Body of pancreas (tissue), 4 donors: ENCODE measurements at regions not wholly inside any gene's neighbourhood (a gene's known extent, or its start where the extent isn't known, plus 50 kb on each side); places are given as distances from the start of the nearest gene placed in this dataset.
"Not testable (repeated sequence)": the region's sequence is repeated elsewhere in the genome, so short reads cannot be mapped to it uniquely, and the experiment has no call there.

Experiments
- ATAC-seq: fragments of 150-250 bp; one replicate; pipeline ENCODE4 v1.9.1; 2016
- DNase-seq, 4 donors: peaks; one replicate each; pipeline ENCODE4 v3.0.0-alpha.2; 2019
- H3K27ac ChIP-seq, 4 donors: fragments of 200-600 bp; sonication (generic); 1 replicate in 3 of 4; 2 replicates in 1 of 4; pipeline versions ENCODE4 v1.5.1 to v1.6.1; 2016 to 2019; ENCODE audit warnings: mild to moderate bottlenecking in 1 of 4, mixed read lengths in 1 of 4, moderate library complexity in 1 of 4
- H3K27me3 ChIP-seq, 2 donors: fragments of 200-600 bp; sonication (generic); one replicate each; pipeline ENCODE4 v1.6.0; 2016; ENCODE audit warnings: mild to moderate bottlenecking in 1 of 2
- H3K36me3 ChIP-seq, 2 donors: fragments of 200-600 bp; sonication (generic); replicated peaks in 1 of 2; 2 replicates each; pipeline ENCODE4 v1.5.1; 2016; ENCODE audit warnings: low read depth in 2 of 2; ENCODE audit not compliant: insufficient read depth in 1 of 2
- H3K4me1 ChIP-seq: fragments of 200-600 bp; sonication (generic); one replicate; pipeline ENCODE4 v1.6.0; 2016
- H3K4me3 ChIP-seq, 2 donors: fragments of 200-600 bp; sonication (generic); 1 replicate in 1 of 2; 2 replicates in 1 of 2; pipeline ENCODE4 v1.5.1; 2016 to 2019
- H3K9me3 ChIP-seq, 3 donors: fragments of 200-600 bp; sonication (generic); 1 replicate in 2 of 3; 2 replicates in 1 of 3; pipeline ENCODE4 v1.5.1; 2016
- CTCF ChIP-seq, 7 experiments: fragments of 450-650 bp in 4 of 7; fragments of 200-600 bp in 3 of 7; sonication (generic) in 3 of 7; IDR thresholded peaks; one replicate each; pipeline ENCODE4 v1.5.1; 2016 to 2019; ENCODE audit warnings: antibody characterized with exemption in 7 of 7
- POLR2A ChIP-seq, 3 donors: fragments of 450-650 bp; IDR thresholded peaks; one replicate each; pipeline ENCODE4 v1.6.1; 2016; ENCODE audit warnings: antibody characterized with exemption in 3 of 3, mild to moderate bottlenecking in 2 of 3
- WGBS, 2 donors: methylation state at CpG; one replicate each; pipeline ENCODE4 v1.1.5; 2017; 5-methylcytosine and 5-hydroxymethylcytosine counted together
- intact Hi-C: fragments of 100-400 bp; cut with DNase I; formaldehyde crosslinking; loops from one replicate; pipeline ENCODE4 v1.15.1; 2023

GRCh38 chr4:112823156-112823555, 186.2 kb downstream of the LARP7 start:
- no peak for TF ChIP-seq CTCF (IDR thresholded peaks at IDR 0.05)
- TF ChIP-seq POLR2A (IDR thresholded peaks at IDR 0.05), result no peak
- intact Hi-C loops, result no loop called here
- H3K4me3 ChIP-seq, result no peak overlapping the region
- H3K36me3 ChIP-seq, result no peaks in the 10 kb centered on the region
- H3K9me3 ChIP-seq, result no peaks in the 10 kb centered on the region
- no peak overlapping the region for H3K27ac ChIP-seq
- DNase-seq (no peak), ATAC-seq (no peak)
- no peaks in the 10 kb centered on the region for H3K27me3 ChIP-seq
- peaks cover 4% of the 10 kb centered on the region for H3K4me1 ChIP-seq

GRCh38 chr4:112823606-112824005, 186.7 kb downstream of the LARP7 start:
- Histone ChIP-seq H3K4me3 (no peak overlapping the region), H3K27me3 (no peaks in the 10 kb centered on the region), H3K36me3 (no peaks in the 10 kb centered on the region), H3K4me1 (no peaks in the 10 kb centered on the region), H3K9me3 (no peaks in the 10 kb centered on the region), H3K27ac (no peak overlapping the region)
- WGBS, 2 donors, result 69 to 77% methylated on average over 2 of the region's 2 CpGs
- ATAC-seq (no peak), DNase-seq (no peak)
- intact Hi-C loops, result no loop called here
- TF ChIP-seq CTCF (IDR thresholded peaks at IDR 0.05), result no peak
- TF ChIP-seq POLR2A (IDR thresholded peaks at IDR 0.05), result no peak

GRCh38 chr4:112830753-112831386, 193.9 kb downstream of the LARP7 start:
- WGBS, 2 donors, result 81 to 91% methylated on average over 10 to 23 of the region's 23 CpGs
- intact Hi-C loops, result no loop called here
- Histone ChIP-seq H3K4me1 (no peaks in the 10 kb centered on the region), H3K9me3 (no peaks in the 10 kb centered on the region), H3K27me3 (no peaks in the 10 kb centered on the region), H3K36me3 (no peaks in the 10 kb centered on the region), H3K27ac (no peak overlapping the region), H3K4me3 (no peak overlapping the region)
- TF ChIP-seq CTCF (IDR thresholded peaks at IDR 0.05) (no peak), POLR2A (IDR thresholded peaks at IDR 0.05) (no peak)
- DNase-seq (no peak), ATAC-seq (no peak)

- no peak for TF ChIP-seq POLR2A (IDR thresholded peaks at IDR 0.05)
- DNase-seq (no peak), ATAC-seq (no peak)
- H3K4me3 ChIP-seq, result no peak overlapping the region
- H3K4me1 ChIP-seq, result no peaks in the 10 kb centered on the region
- H3K27ac ChIP-seq, result no peak overlapping the region
- intact Hi-C loops, result no loop called here
- H3K27me3 ChIP-seq, result no peaks in the 10 kb centered on the region
- H3K9me3 ChIP-seq, result no peaks in the 10 kb centered on the region
- no peaks in the 10 kb centered on the region for H3K36me3 ChIP-seq
Observed at GRCh38 chr4:112832493-112832892, 195.6 kb downstream of the LARP7 start.

- no peak for ATAC-seq
- no peaks in the 10 kb centered on the region for H3K4me1 ChIP-seq
- intact Hi-C loops, result no loop called here
Observed at GRCh38 chr4:112836895-112837294, 200.0 kb downstream of the LARP7 start.

GRCh38 chr4:112838015-112838414, 201.1 kb downstream of the LARP7 start:
- H3K9me3 ChIP-seq, ATAC-seq, H3K4me3 ChIP-seq, intact Hi-C loops, DNase-seq, H3K27me3 ChIP-seq, H3K36me3 ChIP-seq, H3K27ac ChIP-seq, H3K4me1 ChIP-seq: not testable (repeated sequence)
- 12 to 39% methylated on average over 1 of the region's 1 CpG for WGBS, 2 donors

More at GRCh38 chr4:112836895-112837294, 200.0 kb downstream of the LARP7 start:
- no peak overlapping the region for H3K27ac ChIP-seq
- no peaks in the 10 kb centered on the region for H3K27me3 ChIP-seq
- TF ChIP-seq POLR2A (IDR thresholded peaks at IDR 0.05), result no peak
- no peak for TF ChIP-seq CTCF (IDR thresholded peaks at IDR 0.05)
- H3K4me3 ChIP-seq, result no peak overlapping the region
- H3K36me3 ChIP-seq, result no peaks in the 10 kb centered on the region
- no peak for DNase-seq
- H3K9me3 ChIP-seq, result no peaks in the 10 kb centered on the region
- WGBS, 2 donors, result 0 to 22% methylated on average over 1 of the region's 1 CpG
